Gastroesophageal sphincter (tissue), 3 donors: ENCODE measurements at regions not wholly inside any gene's neighbourhood (a gene's known extent, or its start where the extent isn't known, plus 50 kb on each side); places are given as distances from the start of the nearest gene placed in this dataset.

ENCODE experiments used
- EP300 ChIP-seq: sonication (generic); formaldehyde crosslinking; IDR thresholded peaks from one replicate; pipeline ENCODE4 v1.6.1; 2017; ENCODE audit warnings: antibody characterized with exemption, mild to moderate bottlenecking
- POLR2A ChIP-seq, 2 donors: fragments of 450-650 bp; IDR thresholded peaks; one replicate each; pipeline ENCODE4 v1.6.1; 2017; ENCODE audit warnings: antibody characterized with exemption in 2 of 2, mild to moderate bottlenecking in 2 of 2, moderate library complexity in 1 of 2
- POLR2AphosphoS5 ChIP-seq: sonication (generic); formaldehyde crosslinking; IDR thresholded peaks from one replicate; pipeline ENCODE4 v1.6.1; 2017; ENCODE audit warnings: antibody characterized with exemption
- TF ChIP-seq, protein P1 (sequence below), 4 experiments: fragments of 200-600 bp in 2 of 4; fragments of 450-650 bp in 2 of 4; sonication (generic) in 1 of 4; IDR thresholded peaks; one replicate each; pipeline ENCODE4 v1.5.1; 2017 to 2019; ENCODE audit warnings: antibody characterized with exemption in 4 of 4, mild to moderate bottlenecking in 2 of 4, moderate library complexity in 2 of 4

DNA sequence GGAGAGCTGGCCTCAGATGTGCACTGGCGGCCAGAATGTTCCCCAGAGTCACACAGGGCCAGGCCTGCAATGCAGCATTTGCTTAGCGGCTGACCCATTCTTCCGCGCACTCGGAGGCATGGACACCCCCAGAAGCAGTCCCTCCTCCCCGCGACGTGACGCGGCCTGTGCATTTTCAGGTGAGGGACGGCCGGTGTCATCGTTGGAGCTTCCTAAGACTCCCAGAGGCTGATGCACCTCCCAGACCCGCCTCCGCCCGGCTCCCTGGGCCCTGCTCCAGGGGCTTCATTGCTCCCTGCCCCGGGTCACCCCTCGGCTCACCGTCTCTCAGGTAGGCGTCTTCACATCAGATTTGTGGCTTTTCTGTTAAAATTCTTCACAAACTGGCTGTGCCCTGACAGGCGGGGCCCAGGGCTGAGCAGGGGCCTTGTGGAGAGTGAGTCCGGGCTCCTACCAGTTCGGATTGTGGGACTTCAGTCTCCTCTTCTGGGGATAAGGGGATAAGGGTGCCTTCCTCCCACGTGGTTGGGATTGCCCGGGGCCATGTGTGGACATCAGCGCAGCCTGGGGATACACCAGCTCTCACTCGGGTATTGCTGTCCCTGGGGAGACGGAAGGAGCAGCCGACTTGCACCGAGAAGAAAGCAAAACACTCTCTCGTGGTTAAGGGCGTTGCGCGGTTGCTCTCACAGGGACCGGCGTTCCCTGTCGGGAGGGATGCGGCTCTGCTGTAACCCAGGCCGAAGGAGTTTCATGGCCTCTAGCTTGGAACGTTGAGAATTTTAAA lies 249.1 kb downstream of the ADGRD1 start:
- TF ChIP-seq, protein P1, sequence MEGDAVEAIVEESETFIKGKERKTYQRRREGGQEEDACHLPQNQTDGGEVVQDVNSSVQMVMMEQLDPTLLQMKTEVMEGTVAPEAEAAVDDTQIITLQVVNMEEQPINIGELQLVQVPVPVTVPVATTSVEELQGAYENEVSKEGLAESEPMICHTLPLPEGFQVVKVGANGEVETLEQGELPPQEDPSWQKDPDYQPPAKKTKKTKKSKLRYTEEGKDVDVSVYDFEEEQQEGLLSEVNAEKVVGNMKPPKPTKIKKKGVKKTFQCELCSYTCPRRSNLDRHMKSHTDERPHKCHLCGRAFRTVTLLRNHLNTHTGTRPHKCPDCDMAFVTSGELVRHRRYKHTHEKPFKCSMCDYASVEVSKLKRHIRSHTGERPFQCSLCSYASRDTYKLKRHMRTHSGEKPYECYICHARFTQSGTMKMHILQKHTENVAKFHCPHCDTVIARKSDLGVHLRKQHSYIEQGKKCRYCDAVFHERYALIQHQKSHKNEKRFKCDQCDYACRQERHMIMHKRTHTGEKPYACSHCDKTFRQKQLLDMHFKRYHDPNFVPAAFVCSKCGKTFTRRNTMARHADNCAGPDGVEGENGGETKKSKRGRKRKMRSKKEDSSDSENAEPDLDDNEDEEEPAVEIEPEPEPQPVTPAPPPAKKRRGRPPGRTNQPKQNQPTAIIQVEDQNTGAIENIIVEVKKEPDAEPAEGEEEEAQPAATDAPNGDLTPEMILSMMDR (IDR thresholded peaks at IDR 0.05): no peak
- no peak for TF ChIP-seq POLR2AphosphoS5
- TF ChIP-seq POLR2A (IDR thresholded peaks at IDR 0.05): no peak
- TF ChIP-seq EP300: no peak
